ENCODE measurements at regions not wholly inside any gene's neighbourhood (a gene's known extent, or its start where the extent isn't known, plus 50 kb on each side); places are given as distances from the start of the nearest gene placed in this dataset.

GRCh38 chr15:92833106-92833433 is 67.1 kb upstream of the CHD2 start:
- ATAC-seq (ENCODE audit: poor library complexity) (no peak), DNase-seq (peak in 5 of 14 experiments; percentile 24 to 55 (median 42))
- Mint-ChIP-seq H3K4me3 (peak overlapping the region; percentile 66), H3K27me3 (no peaks in the 10 kb centered on the region), H3K36me3 (ENCODE audit: low read depth) (peaks cover 6% of the 10 kb centered on the region), H3K27ac (peak overlapping the region; percentile 98), H3K4me1 (ENCODE audit: low read depth) (peaks cover 62% of the 10 kb centered on the region), H3K9me3 (no peaks in the 10 kb centered on the region)
- intact Hi-C loops (cut with DNase I, micrococcal nuclease) = loop anchor here (2.0 to 5.0 kb wide), 2 partner anchors 16 to 69 kb away; partner anchors contain the start of gene CHD2 (in 1 of the 2)
- no peak for TF ChIP-seq CTCF (IDR thresholded peaks at IDR 0.05)
- peaks cover 47% of the 10 kb centered on the region for H3K4me1 ChIP-seq (ENCODE audit: insufficient read depth, low read length)
- no peaks in the 10 kb centered on the region for H3K36me3 ChIP-seq (ENCODE audit: insufficient read depth, low read length)
- ChIA-PET CTCF (interaction anchor here (2.4 to 4.2 kb wide), 2 partner anchors 13 to 24 kb away, joined by 13 to 80 read pairs; no protein-coding TSS in a partner anchor), POLR2A (interaction anchor here (0.8 to 7.9 kb wide), 13 partner anchors 9 to 80 kb away, joined by 3 to 405 read pairs (median 19); partner anchors contain the start of gene CHD2)
- H3K27ac ChIP-seq (ENCODE audit: low read depth in 1 of 2, low read length in 2 of 2) = peak overlapping the region; percentile 85 to 96
- H3K4me3 ChIP-seq (ENCODE audit: low read length) = no peak overlapping the region
- no peaks in the 10 kb centered on the region for H3K27me3 ChIP-seq (ENCODE audit: control insufficient read depth in 1 of 2, insufficient read depth in 2 of 2, low read length in 2 of 2)
- H3K9me3 ChIP-seq (ENCODE audit: control insufficient read depth in 1 of 2, insufficient read depth in 1 of 2, low read length in 2 of 2) = no peaks in the 10 kb centered on the region

- ATAC-seq (ENCODE audit: poor library complexity) (no peak), DNase-seq (no peak)
- Mint-ChIP-seq H3K4me3 (peak overlapping the region; percentile 68), H3K4me1 (ENCODE audit: low read depth) (peaks cover 68% of the 10 kb centered on the region), H3K36me3 (ENCODE audit: low read depth) (peaks cover 6% of the 10 kb centered on the region), H3K27ac (peak overlapping the region; percentile 98), H3K9me3 (no peaks in the 10 kb centered on the region), H3K27me3 (no peaks in the 10 kb centered on the region)
- Histone ChIP-seq H3K27me3 (ENCODE audit: control insufficient read depth in 1 of 2, insufficient read depth in 2 of 2, low read length in 2 of 2) (no peaks in the 10 kb centered on the region), H3K36me3 (ENCODE audit: insufficient read depth, low read length) (no peaks in the 10 kb centered on the region), H3K4me1 (ENCODE audit: insufficient read depth, low read length) (peaks cover 51% of the 10 kb centered on the region), H3K27ac (ENCODE audit: low read depth in 1 of 2, low read length in 2 of 2) (peak overlapping the region; percentile 85 to 96), H3K4me3 (ENCODE audit: low read length) (no peak overlapping the region), H3K9me3 (ENCODE audit: control insufficient read depth in 1 of 2, insufficient read depth in 1 of 2, low read length in 2 of 2) (no peaks in the 10 kb centered on the region)
- no peak for TF ChIP-seq CTCF (IDR thresholded peaks at IDR 0.05)
- CTCF ChIA-PET = interaction anchor here (0.8 to 4.2 kb wide), 3 partner anchors 24 to 47 kb away, joined by 3 to 80 read pairs (median 4); no protein-coding TSS in a partner anchor
- intact Hi-C loops (cut with DNase I, micrococcal nuclease) = loop anchor here (2.0 to 5.0 kb wide), 2 partner anchors 15 to 69 kb away; partner anchors contain the start of gene CHD2 (in 1 of the 2)
- POLR2A ChIA-PET = interaction anchor here (0.8 to 7.9 kb wide), 10 partner anchors 12 to 80 kb away, joined by 3 to 405 read pairs (median 32); partner anchors contain the start of gene CHD2
Observed at GRCh38 chr15:92833493-92834271, 66.4 kb upstream of the CHD2 start.

DNA sequence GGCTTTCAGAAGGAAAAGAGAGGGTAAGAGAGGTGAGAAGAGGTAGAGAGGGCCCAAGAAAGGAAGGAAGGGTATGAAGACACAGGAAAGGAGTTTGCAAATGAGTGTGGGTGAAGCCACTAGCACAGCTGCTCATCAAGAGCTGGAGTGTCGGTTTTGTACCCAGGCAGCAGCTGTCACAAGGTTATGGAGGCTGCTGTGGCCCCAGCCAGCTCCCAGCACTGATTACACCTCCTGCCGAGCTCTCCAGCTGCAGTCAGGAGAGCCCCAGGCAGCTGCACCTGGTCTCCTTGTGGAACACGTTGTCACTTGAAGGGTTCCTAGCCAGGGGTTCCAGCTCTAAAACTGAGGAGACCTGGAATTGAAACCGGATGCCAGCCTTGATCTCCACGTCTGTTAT is 60.4 kb upstream of the CHD2 start:
- Histone ChIP-seq H3K4me3 (ENCODE audit: low read length) (no peak overlapping the region), H3K27ac (ENCODE audit: low read depth in 1 of 2, low read length in 2 of 2) (peak overlapping the region; percentile 32 to 65), H3K4me1 (ENCODE audit: insufficient read depth, low read length) (peaks cover 55% of the 10 kb centered on the region), H3K9me3 (ENCODE audit: control insufficient read depth in 1 of 2, insufficient read depth in 1 of 2, low read length in 2 of 2) (no peaks in the 10 kb centered on the region), H3K27me3 (ENCODE audit: control insufficient read depth in 1 of 2, insufficient read depth in 2 of 2, low read length in 2 of 2) (no peaks in the 10 kb centered on the region), H3K36me3 (ENCODE audit: insufficient read depth, low read length) (no peaks in the 10 kb centered on the region)
- no peaks in the 10 kb centered on the region for H3K36me3 Mint-ChIP-seq (ENCODE audit: low read depth)
- peaks cover 44% of the 10 kb centered on the region for H3K4me1 Mint-ChIP-seq (ENCODE audit: low read depth)
- intact Hi-C loops (cut with DNase I, micrococcal nuclease) = no loop called here
- no peaks in the 10 kb centered on the region for H3K9me3 Mint-ChIP-seq
- H3K27ac Mint-ChIP-seq = peak overlapping the region; percentile 86
- no peak for TF ChIP-seq CTCF (IDR thresholded peaks at IDR 0.05)
- POLR2A ChIA-PET = interaction anchor here (1.0 to 15.2 kb wide), 8 partner anchors 8 to 74 kb away, joined by 3 to 305 read pairs (median 7); partner anchors contain the start of gene CHD2
- H3K4me3 Mint-ChIP-seq = peak overlapping the region; percentile 76
- ATAC-seq (ENCODE audit: poor library complexity) = peak; percentile 31
- DNase-seq = peak in 3 of 14 experiments; percentile 11 to 52 (median 32)
- CTCF ChIA-PET = interaction anchor here (1.9 kb wide), 1 partner anchor 30 kb away, joined by 9 read pairs; no protein-coding TSS in a partner anchor
- no peaks in the 10 kb centered on the region for H3K27me3 Mint-ChIP-seq
